NT2/D1 (cell line): ENCODE measurements at regions not wholly inside any gene's neighbourhood (a gene's known extent, or its start where the extent isn't known, plus 50 kb on each side); places are given as distances from the start of the nearest gene placed in this dataset.

Experiments
- SUZ12 ChIP-seq: IDR thresholded peaks from 2 replicates; pipeline ENCODE4 v1.6.1; 2011; ENCODE audit not compliant: insufficient read length, insufficient read depth; ENCODE audit errors: extremely low read depth
- YY1 ChIP-seq: IDR thresholded peaks from 2 replicates; pipeline ENCODE4 v1.6.1; 2011; ENCODE audit not compliant: insufficient read length, insufficient read depth

GRCh38 chr5:85621668-85622067, 996.1 kb upstream of the COX7C start:
- TF ChIP-seq SUZ12 (no peak), YY1 (no peak)
